Right renal cortex interstitium (tissue), 3 donors: ENCODE measurements at regions not wholly inside any gene's neighbourhood (a gene's known extent, or its start where the extent isn't known, plus 50 kb on each side); places are given as distances from the start of the nearest gene placed in this dataset.
"Not testable (repeated sequence)": the region's sequence is repeated elsewhere in the genome, so short reads cannot be mapped to it uniquely, and the experiment has no call there.

Experiments used
- DNase-seq, 3 donors: peaks; one replicate each; pipeline ENCODE4 v3.0.0-alpha.2; 2013; ENCODE audit warnings: low read depth in 3 of 3, low spot score in 2 of 3

DNA sequence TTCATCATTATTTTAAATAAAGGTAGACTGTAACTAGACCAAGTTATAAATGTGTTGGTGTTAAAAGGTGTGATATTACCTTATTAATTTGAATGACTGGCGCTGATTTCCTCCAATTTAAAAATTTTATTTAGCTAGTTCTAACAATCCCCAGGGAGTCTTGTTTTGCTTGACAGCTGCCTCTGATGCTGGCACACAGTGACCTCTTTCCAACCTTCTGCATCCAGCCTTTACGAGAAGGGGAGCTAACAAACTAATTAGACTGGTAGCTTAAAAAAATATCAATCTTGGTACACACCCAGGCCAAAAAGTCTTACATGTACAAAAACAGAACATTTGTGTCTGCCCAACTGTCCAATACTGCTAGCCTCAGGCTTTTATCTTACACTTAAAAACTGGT is 51.8 kb upstream of the ENPEP start:
- DNase-seq, result no peak

DNA sequence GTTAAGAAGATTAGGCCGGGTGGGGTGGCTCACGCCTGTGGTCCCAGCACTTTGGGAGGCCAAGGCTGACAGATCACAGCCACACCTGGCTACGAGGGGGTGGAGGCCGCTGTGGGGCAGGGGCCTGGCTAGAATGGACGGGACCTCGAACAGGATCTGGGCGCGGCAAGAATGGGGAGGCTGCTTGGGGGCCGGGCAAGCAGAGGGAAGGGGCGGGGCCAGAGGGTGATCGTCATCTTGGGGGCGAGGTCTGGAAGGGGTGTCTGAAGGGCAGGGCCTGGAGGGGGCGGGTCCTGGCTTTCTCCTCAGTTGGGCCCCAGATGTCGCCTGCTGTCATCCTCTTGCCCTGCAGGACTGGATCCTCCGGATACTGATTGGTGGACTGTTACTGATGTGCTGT is 57.3 kb upstream of the ENPEP start:
- DNase-seq, result no peak

DNA sequence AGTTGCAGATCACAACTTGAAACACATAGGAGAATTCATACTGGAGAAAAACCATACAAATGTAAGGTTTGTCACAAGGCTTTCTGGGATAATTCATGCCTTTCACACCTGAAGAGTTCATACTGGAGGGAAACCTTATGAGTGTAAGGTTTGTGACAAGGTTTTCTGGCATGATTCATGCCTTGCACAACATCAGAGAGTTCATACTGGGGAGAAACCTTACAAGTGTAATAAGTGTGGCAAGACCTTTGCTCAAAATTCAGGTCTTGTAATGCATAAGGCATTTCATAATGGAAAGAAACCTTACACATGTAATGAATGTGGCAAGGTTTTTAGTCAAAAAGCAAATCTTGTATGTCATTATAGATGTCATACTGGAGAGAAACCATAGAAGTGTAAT is 58.8 kb upstream of the ENPEP start:
- DNase-seq, result no peak

DNA sequence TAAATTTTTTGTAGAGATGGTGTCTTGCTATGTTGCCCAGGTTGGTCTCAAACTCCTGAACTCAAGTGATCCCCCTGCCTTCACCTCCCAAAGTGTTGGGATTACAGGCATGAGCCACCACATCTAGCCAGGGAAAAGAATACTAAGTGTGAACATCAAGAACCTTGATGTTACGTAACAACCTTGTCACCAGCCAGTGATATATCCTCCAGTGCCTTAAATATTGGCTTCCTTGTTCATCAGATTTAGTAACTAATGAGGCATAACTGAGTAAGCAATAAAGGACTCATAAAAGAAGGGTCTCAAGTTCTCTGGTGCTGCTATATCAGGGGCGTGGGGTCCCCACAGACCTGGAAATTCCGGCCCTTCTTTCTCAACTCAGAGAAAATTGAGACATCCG is 60.5 kb upstream of the ENPEP start:
- DNase-seq, result no peak

DNA sequence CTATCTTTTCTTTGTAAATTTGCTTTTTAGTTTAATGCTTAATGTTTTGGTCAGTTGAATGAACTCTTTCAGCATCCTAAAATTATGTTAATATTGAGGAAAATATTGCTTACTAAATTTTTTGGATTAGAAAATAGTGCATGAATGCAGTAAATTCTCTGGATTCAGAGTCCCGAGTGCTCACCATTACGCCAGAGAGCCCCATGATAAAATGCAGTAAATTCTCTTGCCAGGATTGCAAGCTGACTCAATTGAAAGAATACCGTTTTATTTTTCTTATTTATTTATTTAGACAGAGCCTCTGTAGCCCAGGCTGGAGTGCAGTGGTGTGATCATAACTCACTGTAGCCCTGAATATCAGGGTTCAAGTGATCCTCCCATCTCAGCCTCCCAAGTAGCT is 60.9 kb upstream of the ENPEP start:
- DNase-seq, result no peak

DNA sequence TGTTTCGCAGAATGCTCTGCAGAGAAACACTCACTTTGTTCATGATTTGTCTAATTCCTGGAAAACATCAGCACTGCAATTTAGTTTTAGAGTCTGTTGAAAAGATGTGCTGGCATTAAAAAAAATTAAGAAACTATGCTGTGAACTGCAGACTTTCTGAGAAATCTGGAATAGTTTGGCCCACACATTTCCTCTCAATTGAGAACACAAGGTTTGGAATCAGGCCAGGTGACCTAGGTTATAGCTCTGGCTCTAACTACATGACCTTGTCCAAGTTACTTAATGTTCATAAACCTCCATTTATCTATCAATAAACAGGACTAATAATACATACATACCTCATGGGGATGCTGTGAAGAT is 61.4 kb upstream of the ENPEP start:
- no peak for DNase-seq

DNA sequence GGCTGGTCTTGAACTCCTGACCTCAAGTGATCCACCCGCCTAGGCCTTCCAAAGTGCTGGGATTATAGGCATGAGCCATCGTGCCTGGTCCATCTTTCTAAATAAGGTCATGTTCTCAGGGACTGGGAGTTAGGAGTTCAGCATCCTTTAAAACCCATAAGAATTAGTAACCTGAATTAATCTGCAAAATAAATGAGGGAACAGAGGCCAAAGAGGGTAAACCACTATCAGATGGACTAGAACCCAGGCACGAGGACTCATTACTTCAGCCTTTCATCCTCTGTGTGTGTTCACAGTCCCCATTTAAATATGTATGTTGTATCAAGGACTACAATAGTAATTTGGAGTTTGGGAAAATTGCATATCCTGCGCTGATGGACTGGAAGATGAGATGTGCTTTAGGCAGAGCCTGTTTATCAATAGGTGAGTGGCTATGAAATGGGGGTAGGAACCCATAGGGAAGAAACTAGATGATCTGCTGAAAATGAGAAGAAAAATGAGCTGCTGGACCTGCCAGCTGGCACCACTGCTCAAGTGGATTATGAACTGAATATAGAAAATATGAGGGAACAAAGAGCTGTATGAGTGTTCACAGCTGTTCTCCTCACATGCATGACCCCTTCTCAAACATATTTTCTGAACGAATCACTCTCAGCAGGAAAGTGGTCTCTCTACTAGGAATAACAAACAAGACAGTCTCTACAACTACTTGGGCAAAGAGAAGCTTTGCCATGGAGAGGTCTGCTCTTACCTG is 62.0 kb upstream of the ENPEP start:
- not testable (repeated sequence) for DNase-seq

DNA sequence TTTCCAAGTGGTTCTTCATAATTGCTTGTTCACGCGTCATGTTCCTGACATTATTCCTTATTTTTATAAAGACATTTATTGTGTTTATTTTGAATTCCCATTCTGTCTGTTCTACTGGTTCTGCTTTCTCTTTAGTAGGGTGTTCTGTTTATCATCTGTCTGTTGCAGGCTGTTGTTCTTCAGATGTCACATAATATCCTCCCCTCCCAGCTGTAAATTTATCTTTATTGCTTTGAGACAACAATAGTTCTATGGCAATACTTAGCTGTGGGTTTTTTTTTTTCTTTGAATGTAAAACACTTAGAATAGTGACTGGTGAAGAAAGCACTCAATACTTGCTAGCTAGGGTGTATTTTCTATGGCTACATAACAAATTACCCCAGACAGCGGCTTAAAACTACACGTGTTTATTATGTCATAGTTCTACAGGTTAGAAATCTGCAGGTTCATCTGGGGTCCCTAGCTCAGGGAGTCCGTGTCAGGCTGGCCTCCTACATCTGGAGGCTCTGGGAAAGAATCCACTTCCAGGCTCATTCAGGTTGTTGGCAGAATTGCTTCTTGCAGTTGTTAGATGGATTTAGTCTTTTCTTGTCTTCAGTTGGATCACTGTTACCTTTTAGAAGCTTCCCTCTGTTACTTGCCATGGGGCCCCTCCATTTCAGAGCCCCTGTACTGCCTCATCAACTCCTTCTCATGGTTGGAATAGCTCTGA is 63.4 kb upstream of the ENPEP start:
- peak in 1 of 3 donors; percentile 48 for DNase-seq

DNA sequence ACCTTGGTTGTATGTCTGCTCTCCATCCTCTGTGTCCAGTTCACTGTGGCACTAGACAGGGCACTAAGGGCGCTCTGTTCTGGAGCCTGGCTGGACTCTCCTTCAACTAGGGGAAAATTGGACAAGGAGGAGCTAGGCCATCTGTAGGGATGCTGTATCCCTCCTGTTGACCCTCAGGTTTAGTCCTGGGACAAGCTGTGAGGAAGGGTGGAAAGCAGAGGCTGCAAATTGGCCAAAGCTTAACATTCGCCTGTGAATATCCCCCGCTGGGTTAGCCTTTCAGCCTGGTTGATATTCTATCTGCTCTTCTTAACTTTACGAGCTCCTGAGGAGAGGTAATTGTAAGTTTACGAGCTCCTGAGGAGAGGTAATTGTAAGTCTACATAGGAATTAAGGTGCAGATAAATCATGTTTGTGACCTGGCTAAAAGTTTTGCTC is 64.4 kb upstream of the ENPEP start:
- DNase-seq, result no peak

DNA sequence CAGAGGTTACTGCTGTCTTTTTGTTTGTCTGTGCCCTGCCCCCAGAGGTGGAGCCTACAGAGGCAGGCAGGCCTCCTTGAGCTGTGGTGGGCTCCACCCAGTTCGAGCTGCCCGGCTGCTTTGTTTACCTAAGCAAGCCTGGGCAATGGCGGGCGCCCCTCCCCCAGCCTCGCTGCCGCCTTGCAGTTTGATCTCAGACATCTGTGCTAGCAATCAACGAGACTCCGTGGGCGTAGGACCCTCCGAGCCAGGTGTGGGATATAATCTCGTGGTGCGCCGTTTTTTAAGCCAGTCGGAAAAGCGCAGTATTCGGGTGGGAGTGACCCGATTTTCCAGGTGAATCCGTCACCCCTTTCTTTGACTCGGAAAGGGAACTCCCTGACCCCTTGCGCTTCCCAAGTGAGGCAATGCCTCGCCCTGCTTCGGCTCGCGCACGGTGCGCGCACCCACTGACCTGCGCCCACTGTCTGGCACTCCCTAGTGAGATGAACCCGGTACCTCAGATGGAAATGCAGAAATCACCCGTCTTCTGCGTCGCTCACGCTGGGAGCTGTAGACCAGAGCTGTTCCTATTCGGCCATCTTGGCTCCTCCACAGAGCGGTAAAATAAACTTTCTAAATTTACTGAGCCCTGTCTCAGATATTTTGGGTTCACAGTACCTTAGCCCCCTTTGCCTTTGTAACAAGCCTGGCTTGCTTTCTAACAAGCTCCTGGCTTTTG is 64.9 kb upstream of the ENPEP start:
- DNase-seq, result not testable (repeated sequence)

DNA sequence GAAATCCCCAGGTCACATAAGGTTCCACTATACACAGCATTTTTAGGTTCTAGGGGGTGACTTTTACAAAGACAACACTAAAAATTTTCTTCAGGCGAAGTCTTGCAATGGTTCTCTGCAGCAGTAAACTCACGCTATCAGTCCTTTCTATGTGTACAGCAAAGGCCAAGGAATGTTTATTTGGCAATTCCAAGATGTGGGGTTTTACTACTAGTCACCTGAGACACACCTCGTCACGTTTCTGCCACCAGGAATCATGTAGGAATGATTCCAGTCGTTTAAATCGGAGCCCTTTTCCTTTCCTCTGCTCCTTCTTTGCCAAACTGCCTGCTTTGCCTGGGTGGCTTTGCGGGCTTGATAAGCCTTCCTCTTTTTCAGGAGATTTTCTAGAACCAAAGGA is 75.9 kb upstream of the ENPEP start:
- no peak for DNase-seq

DNA sequence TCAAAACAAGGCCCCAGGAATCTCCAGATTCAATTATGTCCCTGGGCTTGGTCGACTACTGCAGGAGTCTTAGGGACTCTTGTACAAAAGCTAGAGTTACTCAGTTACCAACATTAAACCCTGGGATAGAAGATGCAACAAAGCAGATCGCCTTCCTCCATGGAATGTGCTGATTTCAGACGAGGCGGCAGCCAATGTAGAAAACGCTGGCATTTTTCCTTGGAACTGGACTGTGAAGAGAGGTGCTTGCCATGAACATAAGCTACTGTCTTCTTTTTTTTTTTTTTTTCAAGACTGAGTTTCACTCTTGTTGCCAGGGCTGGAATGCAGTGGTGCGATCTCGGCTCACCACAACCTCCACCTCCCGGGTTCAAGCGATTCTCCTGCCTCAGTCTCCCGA is 76.9 kb upstream of the ENPEP start:
- DNase-seq, result not testable (repeated sequence)

DNA sequence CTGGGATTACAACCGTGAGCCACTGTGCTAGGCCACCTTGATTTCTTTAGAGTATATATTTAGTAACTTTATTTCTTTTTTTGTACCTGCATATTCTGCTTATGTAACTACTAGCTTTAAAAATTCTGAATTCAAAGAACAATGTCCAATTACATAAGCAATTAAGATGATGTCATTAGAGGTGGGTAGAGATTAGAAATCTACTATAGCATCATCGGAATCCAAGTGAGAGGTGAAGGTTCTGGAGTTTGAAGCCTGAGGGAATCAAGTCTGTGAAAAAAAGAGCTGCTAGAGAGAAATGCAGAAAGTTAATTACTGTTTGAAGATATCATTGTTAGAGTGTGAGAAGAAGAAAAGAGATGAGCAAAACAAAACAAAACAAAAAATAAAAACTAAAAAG is 79.0 kb upstream of the ENPEP start:
- no peak for DNase-seq

DNA sequence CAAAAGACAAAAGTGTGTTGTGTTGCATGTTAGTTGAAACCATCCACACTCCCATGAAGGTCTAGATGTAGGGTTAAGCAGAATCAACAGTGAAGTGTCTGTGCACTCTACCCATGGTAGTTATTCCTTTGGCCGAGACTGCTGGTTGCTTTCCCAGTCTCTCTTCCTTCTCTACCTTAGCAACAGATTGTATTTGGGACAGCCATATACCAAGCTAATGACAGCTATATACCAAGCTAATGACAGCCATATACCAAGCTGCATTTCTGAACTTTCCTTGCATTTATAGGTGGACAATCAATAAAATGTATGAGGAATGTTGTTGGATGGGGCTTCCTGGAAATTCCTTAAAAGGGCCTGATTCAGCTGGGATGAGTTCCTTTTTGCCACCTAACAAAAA is 80.5 kb upstream of the ENPEP start:
- no peak for DNase-seq

DNA sequence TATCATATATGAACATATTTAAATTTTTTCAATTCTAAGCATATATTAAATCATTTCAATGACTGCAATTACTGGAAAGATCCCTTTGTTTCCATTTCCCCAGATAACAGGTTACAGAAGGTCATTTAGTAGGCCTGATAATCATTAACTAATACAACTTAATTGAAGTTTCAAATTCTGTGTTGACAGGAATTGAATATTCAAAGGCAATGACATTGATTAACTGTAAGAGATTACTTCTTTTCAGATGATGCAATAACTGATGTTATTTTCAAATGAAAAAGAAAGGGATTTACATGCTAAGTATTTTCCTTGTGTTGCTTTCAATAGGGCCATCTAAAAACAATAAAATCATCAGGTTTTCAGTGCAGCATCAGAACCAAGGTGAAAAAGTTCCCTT is 81.1 kb upstream of the ENPEP start:
- DNase-seq, result no peak

DNA sequence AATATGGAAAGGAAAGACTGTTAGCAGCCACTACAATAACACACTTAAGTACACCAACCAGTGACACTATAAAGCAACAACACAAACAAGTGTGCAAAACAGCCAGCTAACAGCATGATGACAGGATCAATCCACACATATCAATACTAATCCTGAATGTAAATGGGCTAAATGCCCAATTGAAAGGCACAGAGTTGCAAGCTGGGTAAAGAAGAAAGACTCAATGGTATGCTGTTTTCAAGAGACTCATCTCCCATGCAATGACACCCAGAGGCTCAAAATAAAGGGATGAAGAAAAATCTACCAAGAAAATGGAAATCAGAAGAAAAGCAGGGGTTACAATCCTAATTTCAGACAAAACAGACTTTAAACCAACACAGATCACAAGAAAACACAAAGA is 94.2 kb upstream of the ENPEP start:
- DNase-seq, result no peak

DNA sequence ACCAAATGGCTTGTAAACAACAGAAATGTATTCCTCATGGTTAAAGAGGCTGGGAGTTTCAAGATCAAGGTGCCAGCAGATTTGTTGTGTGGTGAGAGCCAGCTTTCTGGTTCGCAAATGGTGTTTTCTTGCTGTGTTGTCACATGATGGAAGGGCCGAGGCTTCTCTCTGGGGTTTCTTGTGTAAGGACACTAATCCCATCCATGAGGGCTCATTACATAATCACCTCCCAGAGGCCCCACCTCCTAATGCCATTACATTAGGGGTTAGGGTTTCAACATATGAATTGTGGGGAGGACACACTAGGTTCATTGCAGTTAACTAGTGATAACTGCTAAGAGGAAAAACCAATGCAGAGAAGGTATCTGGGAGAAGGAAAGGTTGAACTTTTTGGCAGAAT is 103.5 kb upstream of the ENPEP start:
- DNase-seq, result no peak

DNA sequence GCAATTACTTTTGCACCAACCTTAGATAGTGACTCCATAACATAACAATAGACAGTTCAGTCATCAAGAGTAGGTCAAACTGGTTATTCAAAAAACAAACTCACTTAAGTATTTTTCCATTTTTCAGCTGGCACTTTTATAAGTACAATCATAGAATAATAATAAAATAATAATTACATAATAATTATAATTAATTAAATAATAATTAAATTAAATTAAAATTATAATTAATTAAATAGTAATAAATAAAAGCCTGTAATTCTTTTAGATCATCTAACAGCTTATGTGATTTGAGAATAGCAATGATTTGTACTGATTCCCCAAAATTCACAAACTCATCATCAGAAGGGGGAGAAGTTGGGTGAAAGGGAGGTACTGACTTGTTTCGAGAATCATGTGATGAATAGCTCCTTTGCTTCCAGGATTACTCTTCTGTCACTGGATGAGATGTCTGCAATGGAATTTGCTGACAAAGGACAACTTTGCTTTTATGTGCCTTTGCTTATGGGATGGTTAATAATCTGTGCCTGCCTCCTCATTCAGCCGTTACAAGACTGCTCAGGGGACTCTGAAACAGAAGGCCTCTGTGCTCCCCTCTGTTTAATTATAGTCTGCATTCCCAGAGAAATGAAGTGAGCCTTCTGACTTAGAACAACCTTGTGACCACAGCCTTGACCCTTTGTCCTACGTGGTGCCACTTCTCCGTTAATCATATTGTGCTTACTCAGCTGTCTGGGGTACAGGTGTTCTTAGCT is 104.8 kb upstream of the ENPEP start:
- peak; percentile 34 to 44 (median 40) for DNase-seq

DNA sequence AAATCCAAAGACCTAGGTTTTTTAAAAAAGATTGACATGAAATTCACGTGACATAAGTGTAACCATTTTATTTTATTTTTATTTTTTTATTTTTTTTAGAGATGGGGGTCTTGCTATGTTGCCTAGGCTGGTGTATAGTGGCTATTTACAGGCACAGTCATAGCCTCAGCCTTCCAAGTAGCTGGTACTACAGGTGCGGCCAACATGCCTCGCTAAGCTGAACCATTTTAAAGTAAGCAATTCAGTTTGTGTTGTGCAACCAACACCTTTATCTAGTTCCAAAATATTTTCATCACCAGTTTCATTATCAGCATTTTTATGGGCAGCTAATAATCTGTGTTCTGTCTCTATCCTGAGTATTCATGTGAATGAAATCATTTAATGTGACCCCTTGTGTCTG is 107.5 kb upstream of the ENPEP start:
- DNase-seq, result no peak

DNA sequence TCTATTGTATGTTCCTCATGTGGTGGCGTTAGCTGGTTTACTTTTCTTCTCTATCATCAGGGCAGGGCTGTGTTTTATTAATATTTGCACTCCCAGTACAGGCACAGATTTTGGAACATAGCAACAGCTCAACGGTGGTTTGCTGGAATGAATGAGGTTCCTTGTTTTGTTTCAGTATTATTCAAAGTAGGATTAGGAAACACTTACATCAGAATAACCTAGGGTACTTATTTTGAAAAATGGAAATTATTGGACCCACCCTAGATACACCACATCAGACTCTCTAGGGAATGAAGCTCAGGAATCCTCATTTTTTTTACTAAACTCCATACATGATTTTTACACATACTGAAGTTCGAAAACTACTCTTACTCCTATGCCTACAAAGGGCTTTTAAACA is 108.8 kb upstream of the ENPEP start:
- DNase-seq, result no peak

DNA sequence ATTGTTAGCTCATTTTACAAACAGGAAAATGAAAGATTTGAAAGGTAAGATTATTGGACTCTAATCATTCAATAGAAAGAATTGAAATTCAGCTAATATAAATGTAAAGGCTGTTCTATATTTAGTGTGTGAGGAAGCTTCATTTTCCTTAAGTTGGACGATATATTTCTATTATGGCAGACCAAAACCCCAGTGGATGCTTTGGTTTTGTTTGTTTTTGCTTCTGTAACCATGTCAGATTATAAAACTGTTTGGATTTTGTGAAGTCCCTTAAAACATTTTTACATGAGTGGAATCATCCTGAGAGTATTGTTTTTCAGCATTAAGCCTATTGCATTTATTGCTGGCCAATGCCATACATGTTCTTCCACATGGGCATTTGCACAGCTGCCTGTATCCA is 110.2 kb upstream of the ENPEP start:
- no peak for DNase-seq
